WERI-Rb-1 (cell line): ENCODE measurements at regions not wholly inside any gene's neighbourhood (a gene's known extent, or its start where the extent isn't known, plus 50 kb on each side); places are given as distances from the start of the nearest gene placed in this dataset.

Experiments used
- DNase-seq: peaks from one replicate; pipeline ENCODE4 v3.0.0-alpha.2; 2020
- H3K27ac ChIP-seq: fragments of 250-450 bp; sonication (Bioruptor Pico); 2 replicates; pipeline ENCODE4 v1.5.1; 2020; ENCODE audit warnings: mild to moderate bottlenecking, moderate library complexity
- H3K27me3 ChIP-seq: fragments of 250-450 bp; sonication (Bioruptor Pico); 2 replicates; pipeline ENCODE4 v1.5.1; 2021; ENCODE audit warnings: mild to moderate bottlenecking, low read depth, moderate library complexity; ENCODE audit not compliant: insufficient read depth, severe bottlenecking
- H3K36me3 ChIP-seq: fragments of 250-450 bp; sonication (Bioruptor Pico); 2 replicates; pipeline ENCODE4 v1.5.1; 2020; ENCODE audit warnings: mild to moderate bottlenecking, moderate library complexity
- H3K4me3 ChIP-seq: 2 replicates; pipeline ENCODE4 v1.5.1; 2011; ENCODE audit warnings: low read depth, mild to moderate bottlenecking, control low read depth, low read length
- H3K9me3 ChIP-seq: fragments of 250-450 bp; sonication (Bioruptor Pico); 2 replicates; pipeline ENCODE4 v1.5.1; 2021; ENCODE audit warnings: mild to moderate bottlenecking, moderate library complexity; ENCODE audit not compliant: severe bottlenecking
- TF ChIP-seq, protein P1 (sequence below): IDR thresholded peaks from 2 replicates; pipeline ENCODE4 v1.5.1; 2011; ENCODE audit warnings: low read depth, mild to moderate bottlenecking, control low read depth, inconsistent platforms, low read length

DNA sequence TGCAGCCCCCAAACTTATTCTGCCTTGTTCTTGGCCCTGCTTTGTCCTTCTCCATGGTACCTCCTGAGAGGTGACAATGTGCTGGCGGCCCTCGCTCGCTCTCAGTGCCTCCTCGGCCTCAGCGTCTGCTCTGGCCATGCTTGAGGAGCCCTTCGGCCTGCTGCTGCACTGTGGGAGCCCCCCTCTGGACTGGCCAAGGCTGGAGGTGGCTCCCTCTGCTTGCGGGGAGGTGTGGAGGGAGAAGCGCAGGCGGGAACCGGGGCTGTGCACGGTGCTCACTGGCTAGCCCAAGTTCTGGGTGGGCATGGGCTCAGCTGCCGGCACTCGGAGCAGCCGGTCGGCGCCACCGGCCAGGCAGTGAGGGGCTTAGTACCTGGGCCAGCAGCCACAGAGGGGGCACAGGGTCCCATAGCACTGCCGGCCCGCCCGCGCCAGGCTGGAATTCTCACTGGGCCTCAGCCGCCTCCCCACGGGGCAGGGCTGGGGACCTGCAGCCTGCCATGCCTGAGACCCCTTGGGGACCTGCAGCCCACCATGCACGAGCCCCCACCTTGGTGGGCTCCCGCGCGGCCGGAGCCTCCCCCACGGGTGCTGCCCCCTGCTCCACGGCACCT lies 55.9 kb upstream of the RALGAPA2 start:
- no peak overlapping the region for H3K4me3 ChIP-seq
- DNase-seq = no peak
- H3K27ac ChIP-seq = no peak overlapping the region
- TF ChIP-seq, protein P1, sequence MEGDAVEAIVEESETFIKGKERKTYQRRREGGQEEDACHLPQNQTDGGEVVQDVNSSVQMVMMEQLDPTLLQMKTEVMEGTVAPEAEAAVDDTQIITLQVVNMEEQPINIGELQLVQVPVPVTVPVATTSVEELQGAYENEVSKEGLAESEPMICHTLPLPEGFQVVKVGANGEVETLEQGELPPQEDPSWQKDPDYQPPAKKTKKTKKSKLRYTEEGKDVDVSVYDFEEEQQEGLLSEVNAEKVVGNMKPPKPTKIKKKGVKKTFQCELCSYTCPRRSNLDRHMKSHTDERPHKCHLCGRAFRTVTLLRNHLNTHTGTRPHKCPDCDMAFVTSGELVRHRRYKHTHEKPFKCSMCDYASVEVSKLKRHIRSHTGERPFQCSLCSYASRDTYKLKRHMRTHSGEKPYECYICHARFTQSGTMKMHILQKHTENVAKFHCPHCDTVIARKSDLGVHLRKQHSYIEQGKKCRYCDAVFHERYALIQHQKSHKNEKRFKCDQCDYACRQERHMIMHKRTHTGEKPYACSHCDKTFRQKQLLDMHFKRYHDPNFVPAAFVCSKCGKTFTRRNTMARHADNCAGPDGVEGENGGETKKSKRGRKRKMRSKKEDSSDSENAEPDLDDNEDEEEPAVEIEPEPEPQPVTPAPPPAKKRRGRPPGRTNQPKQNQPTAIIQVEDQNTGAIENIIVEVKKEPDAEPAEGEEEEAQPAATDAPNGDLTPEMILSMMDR = no peak
- no peaks in the 10 kb centered on the region for H3K36me3 ChIP-seq
- no peaks in the 10 kb centered on the region for H3K27me3 ChIP-seq
- peaks cover 8% of the 10 kb centered on the region for H3K9me3 ChIP-seq

DNA sequence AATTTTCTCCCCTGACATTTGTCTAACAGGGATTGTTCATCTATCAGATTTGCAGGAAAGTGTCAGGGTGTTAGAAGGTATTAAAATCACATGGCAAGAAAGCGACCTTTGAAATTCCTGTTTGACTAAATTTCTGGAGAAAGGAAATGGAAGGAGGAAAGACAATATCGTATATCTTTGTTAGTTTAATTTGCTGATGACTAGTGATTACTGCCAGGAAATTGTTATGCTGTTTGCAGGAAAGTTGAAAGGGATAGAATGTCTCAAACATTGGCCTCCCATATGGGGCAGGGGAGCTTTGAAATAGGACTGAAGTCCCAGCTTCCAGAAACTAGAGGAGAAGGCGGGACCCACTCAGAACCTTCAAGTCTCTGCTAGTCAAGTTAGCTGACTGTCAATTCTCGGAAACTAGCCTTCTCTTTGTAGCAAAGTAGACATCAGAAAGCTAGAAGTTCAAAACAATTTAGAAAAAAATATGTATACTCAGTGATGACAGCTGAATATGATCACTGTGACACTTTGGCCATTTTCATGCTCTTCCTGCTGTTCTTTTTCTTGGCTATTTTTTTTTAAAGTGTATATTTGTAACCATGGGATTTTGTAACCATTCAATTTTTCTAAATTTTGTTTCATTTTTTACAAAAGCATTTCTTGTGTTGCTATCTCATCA lies 53.4 kb upstream of the RALGAPA2 start:
- Histone ChIP-seq H3K27me3 (no peaks in the 10 kb centered on the region), H3K36me3 (no peaks in the 10 kb centered on the region), H3K9me3 (peaks cover 3% of the 10 kb centered on the region), H3K4me3 (no peak overlapping the region), H3K27ac (no peak overlapping the region)
- no peak for DNase-seq
- TF ChIP-seq, protein P1 = no peak

DNA sequence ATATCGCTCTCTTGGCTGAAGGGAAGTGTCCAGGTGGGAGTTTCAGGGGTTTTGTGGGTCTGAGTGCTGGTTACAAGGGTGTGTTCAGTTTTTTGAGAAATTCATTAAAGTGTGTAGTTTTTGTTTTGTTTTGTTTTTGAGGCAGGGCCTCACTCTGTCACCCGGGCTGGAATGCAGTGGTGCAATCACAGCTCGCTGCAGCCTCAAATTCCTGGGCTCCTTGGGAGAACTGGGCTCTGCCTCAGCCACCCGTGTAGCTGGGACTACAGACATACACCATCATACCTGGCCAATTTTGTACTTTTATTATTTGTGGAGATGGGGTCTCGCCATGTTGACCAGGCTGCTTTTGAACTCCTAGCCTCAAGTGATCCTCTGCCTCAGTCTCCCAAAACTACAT lies 51.2 kb upstream of the RALGAPA2 start:
- Histone ChIP-seq H3K27me3 (no peaks in the 10 kb centered on the region), H3K27ac (no peak overlapping the region), H3K9me3 (no peaks in the 10 kb centered on the region), H3K36me3 (no peaks in the 10 kb centered on the region), H3K4me3 (no peak overlapping the region)
- TF ChIP-seq, protein P1 = no peak
- no peak for DNase-seq
